Activated T-cell treated with anti-CD3 and anti-CD28 coated beads, Interleukin-2, amount 50 U/mL, for 24 hours (primary cell): ENCODE measurements at regions not wholly inside any gene's neighbourhood (a gene's known extent, or its start where the extent isn't known, plus 50 kb on each side); places are given as distances from the start of the nearest gene placed in this dataset.
"Not testable (repeated sequence)": the region's sequence is repeated elsewhere in the genome, so short reads cannot be mapped to it uniquely, and the experiment has no call there.

Experiments used
- DNase-seq: peaks from one replicate; pipeline ENCODE4 v3.0.0-alpha.2; 2020
- H3K27ac Mint-ChIP-seq: 2 replicates; pipeline ENCODE4 v1.8.0; 2020; ENCODE audit warnings: mild to moderate bottlenecking, mixed read lengths
- H3K27me3 Mint-ChIP-seq: 2 replicates; pipeline ENCODE4 v1.8.0; 2020; ENCODE audit warnings: mixed read lengths
- H3K36me3 Mint-ChIP-seq: 2 replicates; pipeline ENCODE4 v1.8.0; 2020; ENCODE audit warnings: low read depth, mixed read lengths
- H3K4me1 Mint-ChIP-seq: 2 replicates; pipeline ENCODE4 v1.8.0; 2020; ENCODE audit warnings: low read depth, mixed read lengths
- H3K4me3 Mint-ChIP-seq: 2 replicates; pipeline ENCODE4 v1.8.0; 2020; ENCODE audit warnings: mild to moderate bottlenecking, moderate library complexity, mixed read lengths
- H3K9me3 Mint-ChIP-seq: 2 replicates; pipeline ENCODE4 v1.8.0; 2020; ENCODE audit warnings: mixed read lengths

DNA sequence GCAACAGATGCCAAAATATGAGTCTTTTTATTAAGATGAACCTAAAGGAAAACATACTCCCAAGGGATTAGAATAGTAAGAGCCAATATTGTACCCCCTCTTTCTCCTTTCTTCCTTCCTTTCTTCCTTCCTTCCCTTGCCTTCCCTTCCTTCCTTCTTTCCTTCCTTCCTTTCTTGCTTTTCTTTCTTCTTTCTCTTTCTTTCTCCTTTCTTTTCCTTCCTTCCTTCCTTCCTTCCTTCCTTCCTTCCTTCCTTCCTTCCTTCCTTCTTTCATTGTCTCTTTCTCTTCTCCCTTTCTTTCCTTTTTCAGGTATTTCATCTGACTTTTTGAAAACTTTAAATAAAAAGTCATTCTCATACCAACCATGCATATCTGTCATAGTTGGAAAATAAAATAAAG, 892.5 kb downstream of the LRFN5 start:
- H3K4me3 Mint-ChIP-seq, result no peak overlapping the region
- H3K27me3 Mint-ChIP-seq, result no peaks in the 10 kb centered on the region
- DNase-seq, result no peak
- no peaks in the 10 kb centered on the region for H3K36me3 Mint-ChIP-seq
- peaks cover 6% of the 10 kb centered on the region for H3K9me3 Mint-ChIP-seq
- no peaks in the 10 kb centered on the region for H3K4me1 Mint-ChIP-seq
- no peak overlapping the region for H3K27ac Mint-ChIP-seq

DNA sequence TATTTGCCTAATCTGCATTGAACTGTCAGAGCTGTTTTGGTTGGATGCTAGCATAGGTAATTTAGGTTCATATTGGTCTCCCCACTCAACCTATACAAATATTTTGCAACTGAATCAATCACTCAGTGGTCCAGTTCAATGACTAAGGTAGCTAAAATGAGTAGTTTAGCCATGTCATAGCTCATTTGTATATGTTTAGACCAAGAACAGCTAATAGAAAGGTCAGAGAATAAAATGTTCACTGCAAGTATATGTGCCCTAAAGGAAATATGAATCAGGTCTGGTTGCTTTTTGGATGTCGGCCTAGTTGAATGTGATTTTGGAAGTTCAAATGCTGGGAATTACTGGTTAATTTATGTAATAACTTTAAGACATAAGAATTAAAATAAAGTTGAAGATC, 883.9 kb downstream of the LRFN5 start:
- Mint-ChIP-seq H3K36me3 (no peaks in the 10 kb centered on the region), H3K27ac (no peak overlapping the region)

DNA sequence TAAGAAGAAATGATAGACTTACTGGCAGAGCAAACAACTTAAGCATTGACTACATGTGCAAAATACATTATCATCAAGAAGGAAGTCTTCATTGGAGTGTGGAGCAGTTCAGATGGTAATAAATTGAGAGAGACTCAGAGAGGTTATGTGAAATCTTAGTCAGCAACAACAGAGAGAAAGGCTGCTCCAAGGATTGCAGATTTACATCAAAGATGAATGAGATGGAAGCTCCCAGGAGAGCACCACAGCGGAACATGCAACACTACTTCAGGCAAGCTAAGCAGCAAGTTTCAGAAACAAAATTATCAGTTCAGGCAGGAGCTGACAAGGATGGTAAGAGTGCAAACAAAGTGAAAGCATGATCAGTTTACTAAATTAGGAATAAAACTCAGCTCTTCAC, 882.3 kb downstream of the LRFN5 start:
- no peak for DNase-seq
- Mint-ChIP-seq H3K27me3 (no peaks in the 10 kb centered on the region), H3K9me3 (peaks cover 5% of the 10 kb centered on the region), H3K4me1 (no peaks in the 10 kb centered on the region), H3K36me3 (no peaks in the 10 kb centered on the region), H3K4me3 (no peak overlapping the region), H3K27ac (no peak overlapping the region)

More for the DNA sequence above, 883.9 kb downstream of the LRFN5 start:
- Mint-ChIP-seq H3K27me3 (no peaks in the 10 kb centered on the region), H3K4me1 (no peaks in the 10 kb centered on the region), H3K9me3 (peaks cover 5% of the 10 kb centered on the region), H3K4me3 (no peak overlapping the region)
- DNase-seq, result no peak

DNA sequence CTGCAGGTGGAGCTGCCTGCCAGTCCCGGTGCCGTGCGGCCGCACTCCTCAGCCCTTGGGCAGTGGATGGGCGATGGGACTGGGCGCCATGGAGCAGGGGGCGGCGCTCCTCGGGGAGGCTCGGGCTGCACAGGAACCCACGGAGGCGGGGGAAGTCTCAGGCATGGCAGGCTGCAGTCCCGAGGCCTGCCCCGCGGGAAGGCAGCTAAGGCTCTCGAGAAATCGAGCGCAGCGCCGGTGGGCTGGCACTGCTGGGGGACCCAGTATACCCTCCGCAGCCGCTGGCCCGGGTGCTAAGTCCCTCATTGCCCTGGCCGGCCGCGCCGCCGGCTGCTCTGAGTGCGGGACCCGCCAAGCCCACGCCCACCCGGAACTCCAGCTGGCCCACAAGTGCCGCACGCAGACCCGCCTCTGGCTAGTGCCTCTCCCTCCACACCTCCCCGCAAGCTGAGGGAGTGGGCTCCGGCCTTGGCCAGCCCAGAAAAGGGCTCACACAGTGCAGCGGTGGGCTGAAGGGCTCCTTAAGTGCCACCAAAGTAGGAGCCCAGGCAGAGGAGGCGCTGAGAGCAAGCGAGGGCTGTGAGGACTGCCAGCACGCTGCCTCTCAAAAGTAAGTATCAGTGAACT, 875.8 kb downstream of the LRFN5 start:
- not testable (repeated sequence) for H3K4me1 Mint-ChIP-seq, DNase-seq, H3K27me3 Mint-ChIP-seq, H3K36me3 Mint-ChIP-seq, H3K27ac Mint-ChIP-seq, H3K9me3 Mint-ChIP-seq, H3K4me3 Mint-ChIP-seq

DNA sequence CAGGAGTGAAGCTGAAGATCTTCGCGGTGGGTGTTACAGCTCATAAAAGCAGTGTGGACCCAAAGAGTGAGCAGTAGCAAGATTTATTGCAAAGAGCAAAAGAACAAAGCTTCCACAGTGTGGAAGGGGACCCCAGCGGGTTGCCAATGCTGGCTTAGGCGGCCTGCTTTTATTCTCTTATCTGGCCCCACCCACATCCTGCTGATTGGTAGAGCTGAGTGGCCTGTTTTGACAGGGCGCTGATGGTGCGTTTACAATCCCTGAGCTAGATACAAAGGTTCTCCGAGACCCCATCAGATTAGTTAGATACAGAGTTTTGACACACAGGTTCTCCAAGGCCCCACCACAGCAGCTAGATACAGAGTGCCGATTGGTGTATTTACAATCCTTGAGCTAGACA, 875.0 kb downstream of the LRFN5 start:
- not testable (repeated sequence) for H3K36me3 Mint-ChIP-seq, H3K27ac Mint-ChIP-seq, H3K4me1 Mint-ChIP-seq, H3K27me3 Mint-ChIP-seq, DNase-seq, H3K4me3 Mint-ChIP-seq, H3K9me3 Mint-ChIP-seq

DNA sequence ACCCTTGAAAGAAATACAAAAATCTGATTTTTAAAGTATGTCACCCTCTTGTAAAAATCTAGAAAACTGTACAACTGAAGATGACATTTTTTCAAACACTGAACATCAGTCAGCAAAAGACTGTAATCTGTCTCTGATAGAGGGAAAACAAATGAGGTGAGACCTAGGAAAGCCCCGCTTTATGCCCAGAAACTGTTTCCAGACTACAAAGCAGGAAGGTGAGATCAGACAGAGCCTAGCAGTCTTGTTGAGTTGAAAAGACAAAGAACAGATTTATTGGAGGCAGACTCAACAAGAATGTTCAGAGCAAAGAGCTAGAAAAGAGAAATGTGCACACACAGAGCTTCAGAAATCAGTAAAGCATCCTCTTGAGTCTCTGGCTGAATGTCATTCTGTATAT, 873.6 kb downstream of the LRFN5 start:
- Mint-ChIP-seq H3K9me3 (peaks cover 2% of the 10 kb centered on the region), H3K4me1 (no peaks in the 10 kb centered on the region), H3K36me3 (no peaks in the 10 kb centered on the region), H3K27ac (no peak overlapping the region), H3K4me3 (no peak overlapping the region), H3K27me3 (no peaks in the 10 kb centered on the region)
- no peak for DNase-seq

DNA sequence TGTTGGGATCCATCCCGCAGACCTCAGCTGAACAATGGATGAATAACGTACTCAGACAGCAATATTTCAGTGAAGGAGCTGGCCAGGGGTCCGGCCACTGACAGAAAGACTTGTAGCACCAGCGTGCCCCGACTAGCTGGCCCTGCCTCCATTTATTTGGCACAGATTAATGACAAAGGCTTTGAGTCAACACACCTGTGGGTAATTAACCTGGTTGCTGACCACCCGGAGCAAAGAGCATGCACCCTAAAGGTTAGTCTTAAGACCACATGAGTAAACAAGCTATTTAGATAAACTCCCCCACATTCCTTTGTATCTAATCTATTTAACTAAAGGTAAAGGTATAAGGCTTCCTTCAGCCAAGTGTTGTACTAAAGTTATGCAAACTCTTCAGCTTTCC, 868.6 kb downstream of the LRFN5 start:
- peaks cover 2% of the 10 kb centered on the region for H3K9me3 Mint-ChIP-seq
- no peak for DNase-seq
- H3K27me3 Mint-ChIP-seq, result no peaks in the 10 kb centered on the region
- H3K27ac Mint-ChIP-seq, result no peak overlapping the region
- no peaks in the 10 kb centered on the region for H3K4me1 Mint-ChIP-seq
- no peaks in the 10 kb centered on the region for H3K36me3 Mint-ChIP-seq
- no peak overlapping the region for H3K4me3 Mint-ChIP-seq

DNA sequence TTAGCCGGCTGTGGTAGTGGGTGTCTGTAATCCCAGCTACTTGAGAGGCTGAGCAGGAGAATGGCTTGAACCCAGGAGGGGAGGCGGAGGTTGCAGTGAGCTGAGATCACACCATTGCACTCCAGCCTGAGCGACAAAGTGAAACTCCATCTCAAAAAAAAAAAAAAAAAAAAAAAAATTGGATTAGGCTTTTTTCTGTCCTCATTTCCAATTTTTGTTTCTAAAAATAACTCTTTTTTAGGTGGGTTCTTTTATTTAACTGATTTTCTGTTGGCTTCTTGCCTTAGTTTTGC, 863.7 kb downstream of the LRFN5 start:
- no peak overlapping the region for H3K4me3 Mint-ChIP-seq
- H3K27me3 Mint-ChIP-seq, result no peaks in the 10 kb centered on the region
- no peaks in the 10 kb centered on the region for H3K36me3 Mint-ChIP-seq
- H3K4me1 Mint-ChIP-seq, result no peaks in the 10 kb centered on the region
- no peak overlapping the region for H3K27ac Mint-ChIP-seq
- no peaks in the 10 kb centered on the region for H3K9me3 Mint-ChIP-seq
- DNase-seq, result no peak

DNA sequence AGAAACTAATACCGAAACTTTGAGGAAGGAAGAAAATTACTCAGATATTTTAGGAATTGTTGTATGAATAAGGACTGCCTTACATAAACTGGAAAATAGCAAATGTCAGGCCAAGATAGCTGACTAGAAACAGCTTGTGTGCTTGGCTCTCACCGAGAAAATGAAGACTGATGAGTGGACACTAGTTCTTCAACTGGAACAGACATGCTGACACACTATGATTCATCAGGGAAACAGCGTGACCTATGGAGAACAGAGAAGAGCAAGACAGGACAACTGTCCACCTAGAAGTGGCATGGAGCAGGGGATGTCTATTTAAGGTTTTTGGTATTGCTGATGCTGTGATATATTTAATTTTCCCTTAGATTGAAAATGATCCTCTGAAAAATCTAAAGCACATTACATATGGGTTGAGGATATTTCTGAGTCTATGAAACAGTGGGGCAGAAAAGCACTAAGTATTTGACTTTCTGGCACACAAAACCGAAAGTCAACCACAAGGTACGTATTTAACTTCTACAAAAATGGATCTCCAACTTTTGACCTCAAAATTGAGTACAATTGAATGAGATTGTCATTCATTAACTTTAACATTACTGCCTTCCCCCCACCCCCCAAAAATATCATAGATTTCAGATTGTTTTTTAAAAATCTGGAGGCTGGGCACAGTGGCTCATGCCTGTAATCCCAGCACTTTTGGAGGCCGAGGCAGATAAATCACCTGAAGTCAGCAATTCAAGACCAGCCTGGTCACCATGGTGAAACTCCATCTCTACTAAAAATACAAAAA, 863.2 kb downstream of the LRFN5 start:
- no peaks in the 10 kb centered on the region for H3K9me3 Mint-ChIP-seq
- no peaks in the 10 kb centered on the region for H3K4me1 Mint-ChIP-seq
- no peaks in the 10 kb centered on the region for H3K36me3 Mint-ChIP-seq
- no peaks in the 10 kb centered on the region for H3K27me3 Mint-ChIP-seq
- no peak overlapping the region for H3K4me3 Mint-ChIP-seq
- DNase-seq, result no peak
- H3K27ac Mint-ChIP-seq, result no peak overlapping the region

DNA sequence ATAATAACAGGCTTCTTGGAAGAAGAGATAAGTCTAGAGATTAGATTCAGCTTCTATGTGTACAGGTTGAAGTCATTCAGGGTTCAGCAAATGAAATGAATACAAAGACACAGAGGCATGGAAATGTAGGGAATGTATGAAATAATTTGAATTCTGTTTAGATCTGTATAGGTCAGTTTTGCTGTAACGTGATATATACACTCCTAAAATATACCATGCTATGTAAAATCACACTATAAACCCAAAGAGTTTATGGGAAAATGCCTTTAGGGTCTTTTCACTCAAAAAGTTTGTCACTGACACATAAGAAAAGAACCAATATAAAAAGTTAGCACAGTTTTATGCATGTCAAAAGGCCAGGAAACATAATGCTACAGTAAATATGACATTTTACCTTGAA, 854.0 kb downstream of the LRFN5 start:
- H3K36me3 Mint-ChIP-seq, result no peaks in the 10 kb centered on the region
- H3K4me1 Mint-ChIP-seq, result no peaks in the 10 kb centered on the region
- no peak overlapping the region for H3K27ac Mint-ChIP-seq
- peaks cover 21% of the 10 kb centered on the region for H3K9me3 Mint-ChIP-seq
- H3K27me3 Mint-ChIP-seq, result no peaks in the 10 kb centered on the region
- H3K4me3 Mint-ChIP-seq, result no peak overlapping the region
- no peak for DNase-seq

DNA sequence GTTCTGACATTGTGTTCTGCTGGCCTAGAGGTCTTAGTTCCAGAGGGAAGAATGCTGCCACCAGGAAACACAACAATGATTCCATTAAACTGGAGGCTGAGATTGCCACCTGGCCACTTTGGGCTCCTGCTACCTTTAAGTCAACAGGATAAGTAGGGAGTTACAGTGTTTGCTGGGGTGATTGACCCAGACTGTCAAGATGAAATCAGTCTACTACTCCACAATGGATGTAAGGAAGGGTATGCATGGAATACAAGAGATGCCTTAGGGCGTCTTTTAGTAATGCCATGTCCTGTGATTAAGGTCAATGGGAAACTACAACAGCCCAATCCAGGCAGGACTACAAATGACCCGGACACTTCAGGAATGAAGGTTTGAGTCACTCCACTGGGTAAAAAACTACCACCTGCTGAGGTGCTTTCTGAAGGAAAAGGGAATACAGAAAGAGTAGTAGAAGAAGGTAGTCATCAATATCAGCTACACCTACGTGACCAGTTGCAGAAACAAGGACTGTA, 852.6 kb downstream of the LRFN5 start:
- Mint-ChIP-seq H3K27ac (no peak overlapping the region), H3K27me3 (no peaks in the 10 kb centered on the region), H3K9me3 (peaks cover 22% of the 10 kb centered on the region), H3K4me3 (no peak overlapping the region), H3K4me1 (no peaks in the 10 kb centered on the region), H3K36me3 (no peaks in the 10 kb centered on the region)
- no peak for DNase-seq

DNA sequence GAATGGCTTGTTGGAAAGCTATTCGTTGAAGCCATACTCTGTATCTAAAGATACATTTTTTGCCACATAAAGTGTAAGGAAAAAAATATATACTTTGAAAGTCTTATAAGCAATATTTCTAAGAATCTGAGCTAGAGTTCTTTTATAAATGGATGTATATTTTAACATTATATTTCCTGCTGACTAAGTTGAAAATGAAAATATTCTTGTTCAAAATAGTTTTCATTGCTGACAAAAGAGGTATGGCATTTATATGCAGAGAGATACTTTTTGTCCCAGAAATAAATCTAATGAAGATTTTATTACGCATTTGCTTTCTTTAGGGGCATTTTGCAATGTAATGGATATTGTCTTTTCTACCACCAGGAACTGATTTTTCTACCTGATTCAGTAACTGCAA, 834.9 kb downstream of the LRFN5 start:
- no peaks in the 10 kb centered on the region for H3K36me3 Mint-ChIP-seq
- no peak for DNase-seq
- H3K4me3 Mint-ChIP-seq, result no peak overlapping the region
- no peaks in the 10 kb centered on the region for H3K4me1 Mint-ChIP-seq
- H3K27ac Mint-ChIP-seq, result no peak overlapping the region
- no peaks in the 10 kb centered on the region for H3K27me3 Mint-ChIP-seq
- peaks cover 2% of the 10 kb centered on the region for H3K9me3 Mint-ChIP-seq

DNA sequence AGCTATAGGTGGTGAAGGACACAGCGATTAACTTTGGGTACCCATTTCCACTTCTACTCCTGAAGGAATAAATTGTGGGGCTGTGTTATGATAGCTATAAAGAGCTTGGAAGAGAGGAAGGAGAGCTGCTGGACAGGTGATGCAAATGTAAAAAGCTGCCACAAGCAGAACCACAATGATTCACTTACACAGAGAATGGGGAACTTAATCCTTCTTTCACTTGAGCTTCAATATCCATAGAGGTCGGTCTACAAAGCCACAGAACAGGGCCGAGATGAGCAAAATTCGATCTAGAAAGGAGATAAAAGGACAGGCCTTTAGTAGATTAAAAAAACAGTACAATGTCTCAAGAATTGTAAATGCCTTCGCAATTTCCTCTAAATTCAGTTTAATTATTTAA, 831.1 kb downstream of the LRFN5 start:
- Mint-ChIP-seq H3K9me3 (peaks cover 5% of the 10 kb centered on the region), H3K27me3 (no peaks in the 10 kb centered on the region), H3K27ac (no peak overlapping the region), H3K4me1 (no peaks in the 10 kb centered on the region), H3K4me3 (no peak overlapping the region), H3K36me3 (no peaks in the 10 kb centered on the region)
- DNase-seq, result no peak

DNA sequence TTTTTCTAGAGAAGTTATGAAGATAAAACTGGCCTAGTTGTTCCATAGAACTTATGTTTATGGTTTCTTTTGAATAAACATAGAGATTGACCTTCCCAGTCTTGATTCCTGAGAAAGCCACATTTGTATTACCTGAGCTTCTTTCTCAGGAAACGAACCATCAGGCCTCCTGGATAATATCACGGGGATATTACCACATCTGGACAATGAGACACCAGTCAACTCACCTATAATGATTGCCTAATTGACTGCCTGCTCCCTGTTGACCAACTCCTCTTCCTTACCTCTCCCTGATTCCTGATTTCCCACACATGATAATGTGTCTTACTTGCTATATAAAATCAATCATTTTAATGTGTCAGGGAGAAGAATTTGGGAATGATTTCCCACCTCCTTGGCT, 822.7 kb downstream of the LRFN5 start:
- no peaks in the 10 kb centered on the region for H3K4me1 Mint-ChIP-seq
- peaks cover 9% of the 10 kb centered on the region for H3K9me3 Mint-ChIP-seq
- no peaks in the 10 kb centered on the region for H3K27me3 Mint-ChIP-seq
- H3K36me3 Mint-ChIP-seq, result no peaks in the 10 kb centered on the region
- no peak overlapping the region for H3K4me3 Mint-ChIP-seq
- no peak for DNase-seq
- no peak overlapping the region for H3K27ac Mint-ChIP-seq

DNA sequence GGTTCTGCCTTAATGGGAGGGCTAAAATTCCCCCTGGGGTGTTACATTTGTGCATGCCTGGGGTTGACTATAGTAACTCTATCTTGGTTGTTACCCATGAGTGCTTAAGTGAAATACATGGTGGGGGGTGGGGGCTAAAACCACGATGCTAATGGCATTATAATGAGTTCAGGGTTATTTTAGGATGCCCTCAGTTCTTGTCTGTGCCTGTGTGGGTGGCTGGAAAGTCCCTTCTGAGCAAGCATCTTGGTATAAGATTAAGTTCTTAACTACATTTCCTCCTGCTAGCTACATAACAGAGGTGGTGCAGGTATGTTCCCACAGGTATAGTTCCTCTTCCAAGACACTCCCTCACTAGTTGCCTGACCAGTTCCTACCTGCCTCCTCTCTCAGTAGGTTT, 822.3 kb downstream of the LRFN5 start:
- Mint-ChIP-seq H3K27ac (no peak overlapping the region), H3K27me3 (no peaks in the 10 kb centered on the region), H3K4me3 (no peak overlapping the region), H3K4me1 (no peaks in the 10 kb centered on the region), H3K36me3 (no peaks in the 10 kb centered on the region), H3K9me3 (peaks cover 9% of the 10 kb centered on the region)
- no peak for DNase-seq
